ENCODE measurements at regions not wholly inside any gene's neighbourhood (a gene's known extent, or its start where the extent isn't known, plus 50 kb on each side); places are given as distances from the start of the nearest gene placed in this dataset.

- H2BK5ac ChIP-seq (ENCODE audit: insufficient read length, low read length), result no peak overlapping the region
- H3T11ph ChIP-seq (ENCODE audit: low read length), result no peak overlapping the region
- no peak overlapping the region for H2BK20ac ChIP-seq (ENCODE audit: low read depth, low read length, poor library complexity, severe bottlenecking)
- H3K27ac Mint-ChIP-seq, result no peak overlapping the region
- no peak overlapping the region for H3K4ac ChIP-seq (ENCODE audit: low read depth, low read length)
- no peak overlapping the region for H2BK120ac ChIP-seq (ENCODE audit: low read depth, low read length, poor library complexity, severe bottlenecking)
- WGBS (ENCODE audit: extremely low coverage, insufficient read length, low lambda C conversion rate), result no CpG with 5 or more reads among the region's 2 CpGs
- peaks cover 0 to 3% of the 10 kb centered on the region in 2 experiments; a peak in 2 of 5 replicates for H3K9me3 Mint-ChIP-seq
- H4K5ac ChIP-seq (ENCODE audit: insufficient read length, low read depth, low read length), result no peak overlapping the region
- H3K4me1 Mint-ChIP-seq, result no peaks in the 10 kb centered on the region
- H3K36me3 Mint-ChIP-seq (ENCODE audit: insufficient read depth in 1 of 3, low read depth in 3 of 3), result no peaks in the 10 kb centered on the region; a peak in 1 of 7 replicates
- no peak for DNase-seq
- no peaks in the 10 kb centered on the region for H4K20me1 ChIP-seq (ENCODE audit: control insufficient read depth, insufficient read depth, insufficient read length)
- H3K79me1 ChIP-seq (ENCODE audit: insufficient read depth, low read depth, low read length, poor library complexity, severe bottlenecking), result no peaks in the 10 kb centered on the region
- H2AK5ac ChIP-seq (ENCODE audit: insufficient read length, low read length), result no peak overlapping the region
- H4K8ac ChIP-seq (replicated peaks; ENCODE audit: insufficient read length, low read depth, low read length), result no peak overlapping the region
- H3K4me2 ChIP-seq (ENCODE audit: insufficient read depth, insufficient read length, low read length), result no peak overlapping the region
- no peaks in the 10 kb centered on the region for H3K79me2 ChIP-seq (ENCODE audit: insufficient read depth, low read length)
- H3K9ac ChIP-seq (ENCODE audit: extremely low read depth, insufficient read length, low read length), result no peak overlapping the region
- H3K23me2 ChIP-seq (ENCODE audit: insufficient read length, low read depth, low read length, poor library complexity, severe bottlenecking), result no peaks in the 10 kb centered on the region
- H3K4me3 Mint-ChIP-seq, result no peak overlapping the region
- no peak overlapping the region for H3K18ac ChIP-seq (ENCODE audit: insufficient read length, low read depth, low read length)
- no peak overlapping the region for H2AFZ ChIP-seq (ENCODE audit: low read length)
- no peaks in the 10 kb centered on the region for H3K4me1 ChIP-seq (ENCODE audit: insufficient read depth, low read length)
- no peaks in the 10 kb centered on the region for H3K27me3 Mint-ChIP-seq (ENCODE audit: low read depth)
- H2BK12ac ChIP-seq (ENCODE audit: insufficient read length, low read depth, low read length), result no peak overlapping the region
- no peak overlapping the region for H2BK15ac ChIP-seq (ENCODE audit: low read depth, low read length)
- TF ChIP-seq CTCF (conservative IDR thresholded peaks at IDR 0.05), result no peak
- H4K91ac ChIP-seq (ENCODE audit: insufficient read length, low read depth, low read length), result no peak overlapping the region
- H3K23ac ChIP-seq (ENCODE audit: insufficient read length, low read depth, low read length), result no peak overlapping the region
- H3K14ac ChIP-seq (ENCODE audit: insufficient read depth, low read length), result no peak overlapping the region
- no peaks in the 10 kb centered on the region for H3K27me3 ChIP-seq (ENCODE audit: insufficient read depth, low read length)
- H3K27ac ChIP-seq (ENCODE audit: insufficient read length, low read depth, low read length), result no peak overlapping the region
- H3K9me3 ChIP-seq (ENCODE audit: control insufficient read depth, low read depth, low read length), result no peaks in the 10 kb centered on the region
- H3K56ac ChIP-seq (ENCODE audit: insufficient read length, low read depth, low read length), result no peak overlapping the region
These were observed 297.9 kb upstream of the MMADHC start for GRCh38 chr2:149885468-149885867.
